ENCODE measurements at regions not wholly inside any gene's neighbourhood (a gene's known extent, or its start where the extent isn't known, plus 50 kb on each side); places are given as distances from the start of the nearest gene placed in this dataset.

GRCh38 chr13:40334616-40335015 is 331.8 kb downstream of the FOXO1 start:
- Histone ChIP-seq H3K36me3 (ENCODE audit: insufficient read depth, low read length) (no peaks in the 10 kb centered on the region), H3K27me3 (ENCODE audit: control insufficient read depth in 1 of 2, insufficient read depth in 2 of 2, low read length in 2 of 2) (no peaks in the 10 kb centered on the region), H3K4me1 (ENCODE audit: insufficient read depth, low read length) (no peaks in the 10 kb centered on the region), H3K4me3 (ENCODE audit: low read depth in 1 of 2, low read length in 2 of 2) (no peak overlapping the region), H3K9me3 (ENCODE audit: low read length) (no peaks in the 10 kb centered on the region), H3K9ac (ENCODE audit: low read length) (no peak overlapping the region), H3K27ac (ENCODE audit: low read depth, low read length) (no peak overlapping the region)

GRCh38 chr13:40336228-40337221 is 329.9 kb downstream of the FOXO1 start:
- peaks cover 6% of the 10 kb centered on the region for H3K4me1 ChIP-seq (ENCODE audit: insufficient read depth, low read length)
- H3K27me3 ChIP-seq (ENCODE audit: control insufficient read depth in 1 of 2, insufficient read depth in 2 of 2, low read length in 2 of 2): no peaks in the 10 kb centered on the region
- no peak overlapping the region for H3K4me3 ChIP-seq (ENCODE audit: low read depth in 1 of 2, low read length in 2 of 2)
- no peak overlapping the region for H3K9ac ChIP-seq (ENCODE audit: low read length)
- no peaks in the 10 kb centered on the region for H3K36me3 ChIP-seq (ENCODE audit: insufficient read depth, low read length)
- H3K27ac ChIP-seq (ENCODE audit: low read depth, low read length): no peak overlapping the region
- H3K9me3 ChIP-seq (ENCODE audit: low read length): no peaks in the 10 kb centered on the region

- H3K27ac ChIP-seq (ENCODE audit: low read depth, low read length): no peak overlapping the region
- H3K27me3 ChIP-seq (ENCODE audit: control insufficient read depth in 1 of 2, insufficient read depth in 2 of 2, low read length in 2 of 2): no peaks in the 10 kb centered on the region
Observed at GRCh38 chr13:40337651-40338050, 328.8 kb downstream of the FOXO1 start.

GRCh38 chr13:40338217-40338616 is 328.2 kb downstream of the FOXO1 start:
- Histone ChIP-seq H3K9ac (ENCODE audit: low read length) (no peak overlapping the region), H3K9me3 (ENCODE audit: low read length) (no peaks in the 10 kb centered on the region), H3K36me3 (ENCODE audit: insufficient read depth, low read length) (no peaks in the 10 kb centered on the region), H3K27ac (ENCODE audit: low read depth, low read length) (no peak overlapping the region), H3K4me3 (ENCODE audit: low read depth in 1 of 2, low read length in 2 of 2) (no peak overlapping the region), H3K4me1 (ENCODE audit: insufficient read depth, low read length) (peaks cover 6% of the 10 kb centered on the region), H3K27me3 (ENCODE audit: control insufficient read depth in 1 of 2, insufficient read depth in 2 of 2, low read length in 2 of 2) (no peaks in the 10 kb centered on the region)

More at GRCh38 chr13:40337651-40338050, 328.8 kb downstream of the FOXO1 start:
- Histone ChIP-seq H3K4me1 (ENCODE audit: insufficient read depth, low read length) (peaks cover 6% of the 10 kb centered on the region), H3K4me3 (ENCODE audit: low read depth in 1 of 2, low read length in 2 of 2) (no peak overlapping the region), H3K36me3 (ENCODE audit: insufficient read depth, low read length) (no peaks in the 10 kb centered on the region), H3K9me3 (ENCODE audit: low read length) (no peaks in the 10 kb centered on the region), H3K9ac (ENCODE audit: low read length) (no peak overlapping the region)

GRCh38 chr13:40340368-40341095 is 325.9 kb downstream of the FOXO1 start:
- peaks cover 6% of the 10 kb centered on the region for H3K4me1 ChIP-seq (ENCODE audit: insufficient read depth, low read length)
- no peaks in the 10 kb centered on the region for H3K27me3 ChIP-seq (ENCODE audit: control insufficient read depth in 1 of 2, insufficient read depth in 2 of 2, low read length in 2 of 2)

GRCh38 chr13:40341096-40341471 is 325.4 kb downstream of the FOXO1 start:
- H3K27ac ChIP-seq (ENCODE audit: low read depth, low read length): no peak overlapping the region

More at GRCh38 chr13:40340368-40341095, 325.9 kb downstream of the FOXO1 start:
- Histone ChIP-seq H3K4me3 (ENCODE audit: low read depth in 1 of 2, low read length in 2 of 2) (no peak overlapping the region), H3K27ac (ENCODE audit: low read depth, low read length) (no peak overlapping the region), H3K36me3 (ENCODE audit: insufficient read depth, low read length) (no peaks in the 10 kb centered on the region), H3K9ac (ENCODE audit: low read length) (no peak overlapping the region), H3K9me3 (ENCODE audit: low read length) (no peaks in the 10 kb centered on the region)

GRCh38 chr13:40341501-40341900 is 324.9 kb downstream of the FOXO1 start:
- Histone ChIP-seq H3K27ac (ENCODE audit: low read depth, low read length) (no peak overlapping the region), H3K9ac (ENCODE audit: low read length) (no peak overlapping the region), H3K36me3 (ENCODE audit: insufficient read depth, low read length) (no peaks in the 10 kb centered on the region), H3K4me1 (ENCODE audit: insufficient read depth, low read length) (peaks cover 6% of the 10 kb centered on the region), H3K4me3 (ENCODE audit: low read depth in 1 of 2, low read length in 2 of 2) (no peak overlapping the region), H3K27me3 (ENCODE audit: control insufficient read depth in 1 of 2, insufficient read depth in 2 of 2, low read length in 2 of 2) (no peaks in the 10 kb centered on the region), H3K9me3 (ENCODE audit: low read length) (no peaks in the 10 kb centered on the region)

More at GRCh38 chr13:40341096-40341471, 325.4 kb downstream of the FOXO1 start:
- Histone ChIP-seq H3K27me3 (ENCODE audit: control insufficient read depth in 1 of 2, insufficient read depth in 2 of 2, low read length in 2 of 2) (no peaks in the 10 kb centered on the region), H3K9me3 (ENCODE audit: low read length) (no peaks in the 10 kb centered on the region), H3K36me3 (ENCODE audit: insufficient read depth, low read length) (no peaks in the 10 kb centered on the region), H3K4me3 (ENCODE audit: low read depth in 1 of 2, low read length in 2 of 2) (no peak overlapping the region), H3K9ac (ENCODE audit: low read length) (no peak overlapping the region), H3K4me1 (ENCODE audit: insufficient read depth, low read length) (peaks cover 6% of the 10 kb centered on the region)

GRCh38 chr13:40342461-40342860 is 324.0 kb downstream of the FOXO1 start:
- Histone ChIP-seq H3K27ac (ENCODE audit: low read depth, low read length) (no peak overlapping the region), H3K4me1 (ENCODE audit: insufficient read depth, low read length) (peaks cover 6% of the 10 kb centered on the region), H3K9ac (ENCODE audit: low read length) (no peak overlapping the region), H3K4me3 (ENCODE audit: low read depth in 1 of 2, low read length in 2 of 2) (no peak overlapping the region), H3K36me3 (ENCODE audit: insufficient read depth, low read length) (no peaks in the 10 kb centered on the region), H3K9me3 (ENCODE audit: low read length) (no peaks in the 10 kb centered on the region), H3K27me3 (ENCODE audit: control insufficient read depth in 1 of 2, insufficient read depth in 2 of 2, low read length in 2 of 2) (no peaks in the 10 kb centered on the region)

- H3K36me3 ChIP-seq (ENCODE audit: insufficient read depth, low read length): no peaks in the 10 kb centered on the region
- no peaks in the 10 kb centered on the region for H3K9me3 ChIP-seq (ENCODE audit: low read length)
- no peak overlapping the region for H3K27ac ChIP-seq (ENCODE audit: low read depth, low read length)
- H3K9ac ChIP-seq (ENCODE audit: low read length): no peak overlapping the region
- H3K27me3 ChIP-seq (ENCODE audit: control insufficient read depth in 1 of 2, insufficient read depth in 2 of 2, low read length in 2 of 2): no peaks in the 10 kb centered on the region
- H3K4me1 ChIP-seq (ENCODE audit: insufficient read depth, low read length): peaks cover 6% of the 10 kb centered on the region
- no peak overlapping the region for H3K4me3 ChIP-seq (ENCODE audit: low read depth in 1 of 2, low read length in 2 of 2)
Observed at GRCh38 chr13:40342901-40343300, 323.5 kb downstream of the FOXO1 start.

GRCh38 chr13:40343550-40344269 is 322.7 kb downstream of the FOXO1 start:
- Histone ChIP-seq H3K9me3 (ENCODE audit: low read length) (no peaks in the 10 kb centered on the region), H3K27ac (ENCODE audit: low read depth, low read length) (no peak overlapping the region), H3K4me3 (ENCODE audit: low read depth in 1 of 2, low read length in 2 of 2) (no peak overlapping the region), H3K9ac (ENCODE audit: low read length) (no peak overlapping the region), H3K36me3 (ENCODE audit: insufficient read depth, low read length) (no peaks in the 10 kb centered on the region), H3K4me1 (ENCODE audit: insufficient read depth, low read length) (peaks cover 6% of the 10 kb centered on the region), H3K27me3 (ENCODE audit: control insufficient read depth in 1 of 2, insufficient read depth in 2 of 2, low read length in 2 of 2) (no peaks in the 10 kb centered on the region)

Data from muscle layer of colon (tissue), 2 donors.